ENCODE measurements at regions not wholly inside any gene's neighbourhood (a gene's known extent, or its start where the extent isn't known, plus 50 kb on each side); places are given as distances from the start of the nearest gene placed in this dataset.

GRCh38 chr4:27096142-27096824 lies 235.6 kb downstream of the STIM2 start:
- no peak for TF ChIP-seq CTCF (IDR thresholded peaks at IDR 0.05)
- Mint-ChIP-seq H3K27ac (no peak overlapping the region), H3K27me3 (peaks cover 12% of the 10 kb centered on the region), H3K4me1 (ENCODE audit: low read depth) (no peaks in the 10 kb centered on the region), H3K36me3 (ENCODE audit: low read depth) (no peaks in the 10 kb centered on the region), H3K9me3 (no peaks in the 10 kb centered on the region), H3K4me3 (no peak overlapping the region)
- Histone ChIP-seq H3K36me3 (ENCODE audit: insufficient read depth, low read length) (no peaks in the 10 kb centered on the region), H3K4me3 (ENCODE audit: low read length) (no peak overlapping the region), H3K27ac (ENCODE audit: low read depth in 1 of 2, low read length in 2 of 2) (no peak overlapping the region), H3K27me3 (ENCODE audit: control insufficient read depth in 1 of 2, insufficient read depth in 2 of 2, low read length in 2 of 2) (peaks cover 0 to 6% of the 10 kb centered on the region in 2 experiments), H3K4me1 (ENCODE audit: insufficient read depth, low read length) (no peaks in the 10 kb centered on the region), H3K9me3 (ENCODE audit: control insufficient read depth in 1 of 2, insufficient read depth in 1 of 2, low read length in 2 of 2) (no peaks in the 10 kb centered on the region)
- POLR2A ChIA-PET, result no interaction called here
- ATAC-seq (ENCODE audit: poor library complexity) (no peak), DNase-seq (no peak)
- CTCF ChIA-PET, result no interaction called here
- intact Hi-C loops (cut with DNase I, micrococcal nuclease), result no loop called here

DNA sequence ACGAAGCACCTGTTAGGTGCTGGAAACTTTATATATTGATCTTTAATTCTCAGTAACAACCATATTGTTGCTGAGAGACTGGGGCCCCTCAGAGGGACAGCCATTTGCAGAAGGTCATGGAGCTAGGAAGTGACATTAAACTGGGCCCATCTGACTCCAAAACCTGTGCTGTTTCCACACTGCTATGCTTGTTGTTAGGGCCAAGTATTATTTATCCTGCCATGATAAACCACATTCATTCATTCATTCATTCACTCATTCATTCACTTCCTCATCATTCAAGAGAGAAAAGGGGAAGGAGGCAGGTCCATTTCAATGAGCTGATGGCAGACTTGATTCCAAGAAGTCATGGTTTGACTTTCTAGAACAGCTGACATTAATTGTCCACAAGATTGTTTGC lies 237.4 kb downstream of the STIM2 start:
- H3K36me3 ChIP-seq (ENCODE audit: insufficient read depth, low read length), result no peaks in the 10 kb centered on the region
- no peak for ATAC-seq (ENCODE audit: poor library complexity)
- no peak for TF ChIP-seq CTCF (IDR thresholded peaks at IDR 0.05)
- ChIA-PET CTCF (no interaction called here), POLR2A (no interaction called here)
- H3K27me3 ChIP-seq (ENCODE audit: control insufficient read depth in 1 of 2, insufficient read depth in 2 of 2, low read length in 2 of 2), result no peaks in the 10 kb centered on the region
- H3K27ac ChIP-seq (ENCODE audit: low read depth in 1 of 2, low read length in 2 of 2), result no peak overlapping the region
- DNase-seq, result no peak
- intact Hi-C loops (cut with DNase I, micrococcal nuclease), result no loop called here
- Mint-ChIP-seq H3K9me3 (no peaks in the 10 kb centered on the region), H3K27me3 (peaks cover 14% of the 10 kb centered on the region), H3K36me3 (ENCODE audit: low read depth) (no peaks in the 10 kb centered on the region), H3K4me3 (no peak overlapping the region), H3K4me1 (ENCODE audit: low read depth) (no peaks in the 10 kb centered on the region), H3K27ac (no peak overlapping the region)
- H3K4me1 ChIP-seq (ENCODE audit: insufficient read depth, low read length), result no peaks in the 10 kb centered on the region
- H3K4me3 ChIP-seq (ENCODE audit: low read length), result no peak overlapping the region
- no peaks in the 10 kb centered on the region for H3K9me3 ChIP-seq (ENCODE audit: control insufficient read depth in 1 of 2, insufficient read depth in 1 of 2, low read length in 2 of 2)

- Histone ChIP-seq H3K27ac (ENCODE audit: low read depth in 1 of 2, low read length in 2 of 2) (no peak overlapping the region), H3K4me1 (ENCODE audit: insufficient read depth, low read length) (no peaks in the 10 kb centered on the region), H3K9me3 (ENCODE audit: control insufficient read depth in 1 of 2, insufficient read depth in 1 of 2, low read length in 2 of 2) (no peaks in the 10 kb centered on the region), H3K27me3 (ENCODE audit: control insufficient read depth in 1 of 2, insufficient read depth in 2 of 2, low read length in 2 of 2) (no peaks in the 10 kb centered on the region), H3K4me3 (ENCODE audit: low read length) (no peak overlapping the region), H3K36me3 (ENCODE audit: insufficient read depth, low read length) (no peaks in the 10 kb centered on the region)
- H3K27ac Mint-ChIP-seq, result no peak overlapping the region
- no peaks in the 10 kb centered on the region for H3K36me3 Mint-ChIP-seq (ENCODE audit: low read depth)
- H3K4me3 Mint-ChIP-seq, result no peak overlapping the region
- no peak for TF ChIP-seq CTCF (IDR thresholded peaks at IDR 0.05)
- no peak for DNase-seq
- H3K9me3 Mint-ChIP-seq, result no peaks in the 10 kb centered on the region
- intact Hi-C loops (cut with DNase I, micrococcal nuclease), result no loop called here
- no peak for ATAC-seq (ENCODE audit: poor library complexity)
- no peaks in the 10 kb centered on the region for H3K4me1 Mint-ChIP-seq (ENCODE audit: low read depth)
- CTCF ChIA-PET, result no interaction called here
- POLR2A ChIA-PET, result no interaction called here
- peaks cover 28% of the 10 kb centered on the region for H3K27me3 Mint-ChIP-seq
Observed at GRCh38 chr4:27100713-27101112, 240.1 kb downstream of the STIM2 start.

Measured in CD4-positive, alpha-beta T cell (primary cell).